ENCODE measurements at regions not wholly inside any gene's neighbourhood (a gene's known extent, or its start where the extent isn't known, plus 50 kb on each side); places are given as distances from the start of the nearest gene placed in this dataset.
"Not testable (repeated sequence)": the region's sequence is repeated elsewhere in the genome, so short reads cannot be mapped to it uniquely, and the experiment has no call there.

GRCh38 chr16:79839466-79840341 lies 239.2 kb upstream of the MAF start:
- no peak overlapping the region for H3K4me3 ChIP-seq (ENCODE audit: low read length)
- TF ChIP-seq CTCF (conservative IDR thresholded peaks at IDR 0.05; ENCODE audit: low read depth, low read length) = no peak
- no peak for DNase-seq (ENCODE audit: low read depth)

- DNase-seq (ENCODE audit: low read depth) = no peak
- H3K4me3 ChIP-seq (ENCODE audit: low read length) = no peak overlapping the region
These were observed 238.1 kb upstream of the MAF start for GRCh38 chr16:79838496-79839259.

DNA sequence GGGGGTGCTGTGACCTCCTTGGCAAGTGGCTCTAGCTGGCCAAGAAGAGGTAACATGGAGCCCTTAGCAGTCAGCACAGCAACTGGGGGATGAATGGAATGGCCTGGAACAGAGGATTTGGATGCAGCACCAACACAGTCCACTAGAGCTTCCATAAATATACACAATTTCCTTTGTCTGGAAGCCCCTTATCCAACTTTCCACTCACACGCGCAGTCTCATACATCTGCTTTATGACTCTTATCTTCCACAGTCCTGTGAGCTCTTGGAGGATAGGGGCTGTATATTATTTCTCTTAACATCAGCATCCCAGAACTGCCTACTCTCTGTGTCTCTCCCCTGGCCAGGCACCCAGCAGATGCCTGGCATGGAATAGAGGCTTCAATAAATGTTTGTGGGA lies 235.6 kb upstream of the MAF start:
- no peak for DNase-seq (ENCODE audit: low read depth)
- no peak overlapping the region for H3K4me3 ChIP-seq (ENCODE audit: low read length)
- no peak for TF ChIP-seq CTCF (conservative IDR thresholded peaks at IDR 0.05; ENCODE audit: low read depth, low read length)

More at GRCh38 chr16:79838496-79839259, 238.1 kb upstream of the MAF start:
- no peak for TF ChIP-seq CTCF (conservative IDR thresholded peaks at IDR 0.05; ENCODE audit: low read depth, low read length)

DNA sequence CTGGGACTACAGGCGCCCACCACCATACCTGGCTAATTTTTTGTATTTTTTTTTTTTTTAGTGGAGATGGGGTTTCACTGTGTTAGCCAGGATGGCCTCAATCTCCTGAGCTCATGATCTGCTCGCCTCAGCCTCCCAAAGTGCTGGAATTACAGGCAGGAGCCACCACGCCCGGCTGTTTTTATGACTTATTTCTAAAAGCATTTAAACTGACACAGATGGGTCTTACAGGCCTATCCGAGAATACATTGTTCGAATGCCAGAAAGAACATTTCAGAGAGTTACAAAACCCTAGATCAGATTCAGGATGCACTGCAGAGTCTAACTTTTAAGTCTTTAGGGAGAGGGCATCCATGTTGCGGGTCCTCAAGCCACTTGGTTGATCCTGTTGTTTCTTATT lies 234.7 kb upstream of the MAF start:
- no peak for DNase-seq (ENCODE audit: low read depth)
- H3K4me3 ChIP-seq (ENCODE audit: low read length) = no peak overlapping the region
- no peak for TF ChIP-seq CTCF (conservative IDR thresholded peaks at IDR 0.05; ENCODE audit: low read depth, low read length)

DNA sequence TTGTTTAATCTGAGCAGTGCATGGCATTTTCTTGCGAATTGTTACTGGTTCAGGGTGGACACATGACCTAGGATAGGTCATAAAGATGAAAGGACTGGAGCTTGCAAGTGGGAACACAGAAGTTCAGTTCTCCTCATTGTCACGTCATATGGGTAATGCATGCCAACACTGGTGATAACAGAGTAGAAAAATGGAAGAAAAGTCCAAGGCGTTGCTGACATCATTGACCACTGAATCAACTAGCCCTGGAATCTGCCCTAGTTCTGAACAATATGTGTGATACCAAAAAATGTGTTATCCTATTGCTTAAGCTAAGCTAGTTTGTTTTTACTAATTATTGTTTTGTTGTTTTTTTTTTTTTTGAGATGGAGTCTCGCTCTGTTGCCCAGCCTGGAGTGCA lies 234.2 kb upstream of the MAF start:
- TF ChIP-seq CTCF (conservative IDR thresholded peaks at IDR 0.05; ENCODE audit: low read depth, low read length) = no peak
- no peak overlapping the region for H3K4me3 ChIP-seq (ENCODE audit: low read length)
- no peak for DNase-seq (ENCODE audit: low read depth)

DNA sequence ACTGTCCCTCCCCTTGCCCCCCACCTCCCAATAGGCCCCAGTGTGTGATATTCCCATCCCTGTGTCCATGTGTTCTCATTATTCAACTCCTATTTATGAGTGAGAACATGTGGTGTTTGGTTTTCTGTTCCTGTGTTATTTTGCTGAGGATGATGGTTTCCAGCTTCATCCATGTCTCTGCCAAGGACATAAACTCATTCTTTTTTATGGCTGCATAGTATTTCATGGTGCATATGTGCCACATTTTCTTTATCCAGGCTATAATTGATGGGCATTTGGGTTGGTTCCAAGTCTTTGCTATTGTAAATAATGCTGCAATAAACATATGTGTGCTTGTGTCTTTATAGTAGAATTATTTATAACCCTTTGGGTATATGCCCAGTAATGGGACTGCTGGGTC lies 233.5 kb upstream of the MAF start:
- not testable (repeated sequence) for DNase-seq (ENCODE audit: low read depth); H3K4me3 ChIP-seq (ENCODE audit: low read length)

DNA sequence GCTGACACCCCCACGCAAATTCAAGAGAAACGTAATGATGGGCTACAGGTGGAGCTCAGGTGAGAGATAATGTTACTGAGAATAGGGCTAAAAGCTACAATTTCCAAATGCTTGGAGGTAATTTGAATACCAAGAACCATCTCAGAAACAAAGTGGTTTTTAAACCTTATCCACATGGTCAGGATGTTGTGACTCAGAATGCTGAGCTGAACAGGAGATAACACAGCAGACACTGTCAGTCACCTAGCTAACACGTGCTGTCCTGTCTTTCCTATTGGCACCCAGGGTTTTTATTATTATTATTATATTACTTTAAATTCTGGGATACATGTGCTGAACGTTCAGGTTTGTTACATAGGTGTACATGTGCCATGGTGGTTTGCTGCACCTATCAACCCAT lies 233.0 kb upstream of the MAF start:
- no peak overlapping the region for H3K4me3 ChIP-seq (ENCODE audit: low read length)
- DNase-seq (ENCODE audit: low read depth) = no peak
- no peak for TF ChIP-seq CTCF (conservative IDR thresholded peaks at IDR 0.05; ENCODE audit: low read depth, low read length)

Data from retinal pigment epithelial cell (primary cell).